ENCODE measurements at regions not wholly inside any gene's neighbourhood (a gene's known extent, or its start where the extent isn't known, plus 50 kb on each side); places are given as distances from the start of the nearest gene placed in this dataset.

- no peaks in the 10 kb centered on the region for H3K9me3 ChIP-seq (ENCODE audit: low read length)
- no peak for DNase-seq
- no peaks in the 10 kb centered on the region for H3K4me1 ChIP-seq (ENCODE audit: low read length)
Observed at GRCh38 chrX:11996810-11997209, 141.5 kb upstream of the FRMPD4 start.

GRCh38 chrX:11998944-11999343 lies 139.3 kb upstream of the FRMPD4 start:
- no peak overlapping the region for H3K9ac ChIP-seq (ENCODE audit: low read length)
- DNase-seq: no peak
- no peaks in the 10 kb centered on the region for H4K20me1 ChIP-seq (ENCODE audit: insufficient read depth, low read depth, low read length)
- H3K36me3 ChIP-seq (ENCODE audit: insufficient read depth, low read length): no peaks in the 10 kb centered on the region
- H3K9me2 ChIP-seq (replicated peaks; ENCODE audit: insufficient read depth, low read length): no peaks in the 10 kb centered on the region
- H3K27ac ChIP-seq (ENCODE audit: low read length): no peak overlapping the region
- no peaks in the 10 kb centered on the region for H3K4me1 ChIP-seq (ENCODE audit: low read length)
- H3K9me3 ChIP-seq (ENCODE audit: low read length): no peaks in the 10 kb centered on the region
- no peak overlapping the region for H3K4me3 ChIP-seq (ENCODE audit: low read length)
- H3K79me2 ChIP-seq (ENCODE audit: low read length): no peaks in the 10 kb centered on the region
- no peak overlapping the region for H2AFZ ChIP-seq (ENCODE audit: low read length)
- H3K4me2 ChIP-seq (ENCODE audit: low read depth, low read length, poor library complexity, severe bottlenecking): no peak overlapping the region
- H3K27me3 ChIP-seq (ENCODE audit: low read length): no peaks in the 10 kb centered on the region

More at GRCh38 chrX:11996810-11997209, 141.5 kb upstream of the FRMPD4 start:
- no peaks in the 10 kb centered on the region for H3K27me3 ChIP-seq (ENCODE audit: low read length)
- no peaks in the 10 kb centered on the region for H4K20me1 ChIP-seq (ENCODE audit: insufficient read depth, low read depth, low read length)
- H3K27ac ChIP-seq (ENCODE audit: low read length): no peak overlapping the region
- no peak overlapping the region for H3K4me2 ChIP-seq (ENCODE audit: low read depth, low read length, poor library complexity, severe bottlenecking)
- no peaks in the 10 kb centered on the region for H3K79me2 ChIP-seq (ENCODE audit: low read length)
- no peaks in the 10 kb centered on the region for H3K36me3 ChIP-seq (ENCODE audit: insufficient read depth, low read length)
- no peak overlapping the region for H3K9ac ChIP-seq (ENCODE audit: low read length)
- H3K4me3 ChIP-seq (ENCODE audit: low read length): no peak overlapping the region
- H3K9me2 ChIP-seq (replicated peaks; ENCODE audit: insufficient read depth, low read length): no peaks in the 10 kb centered on the region
- H2AFZ ChIP-seq (ENCODE audit: low read length): no peak overlapping the region

GRCh38 chrX:12002876-12003275 lies 135.4 kb upstream of the FRMPD4 start:
- Histone ChIP-seq H3K4me2 (ENCODE audit: low read depth, low read length, poor library complexity, severe bottlenecking) (no peak overlapping the region), H3K27me3 (ENCODE audit: low read length) (no peaks in the 10 kb centered on the region), H3K9me2 (replicated peaks; ENCODE audit: insufficient read depth, low read length) (no peaks in the 10 kb centered on the region), H3K9me3 (ENCODE audit: low read length) (no peaks in the 10 kb centered on the region), H2AFZ (ENCODE audit: low read length) (no peak overlapping the region), H3K9ac (ENCODE audit: low read length) (no peak overlapping the region), H3K4me1 (ENCODE audit: low read length) (no peaks in the 10 kb centered on the region), H4K20me1 (ENCODE audit: insufficient read depth, low read depth, low read length) (no peaks in the 10 kb centered on the region), H3K79me2 (ENCODE audit: low read length) (no peaks in the 10 kb centered on the region), H3K27ac (ENCODE audit: low read length) (no peak overlapping the region), H3K4me3 (ENCODE audit: low read length) (no peak overlapping the region), H3K36me3 (ENCODE audit: insufficient read depth, low read length) (no peaks in the 10 kb centered on the region)
- no peak for DNase-seq

GRCh38 chrX:12007881-12008280 lies 130.4 kb upstream of the FRMPD4 start:
- DNase-seq: no peak

GRCh38 chrX:12010436-12010835 lies 127.8 kb upstream of the FRMPD4 start:
- Histone ChIP-seq H3K79me2 (ENCODE audit: low read length) (no peaks in the 10 kb centered on the region), H3K27me3 (ENCODE audit: low read length) (no peaks in the 10 kb centered on the region), H3K4me1 (ENCODE audit: low read length) (no peaks in the 10 kb centered on the region), H3K4me3 (ENCODE audit: low read length) (no peak overlapping the region), H3K9ac (ENCODE audit: low read length) (no peak overlapping the region), H2AFZ (ENCODE audit: low read length) (no peak overlapping the region), H3K9me3 (ENCODE audit: low read length) (no peaks in the 10 kb centered on the region), H4K20me1 (ENCODE audit: insufficient read depth, low read depth, low read length) (no peaks in the 10 kb centered on the region), H3K4me2 (ENCODE audit: low read depth, low read length, poor library complexity, severe bottlenecking) (no peak overlapping the region), H3K27ac (ENCODE audit: low read length) (no peak overlapping the region), H3K9me2 (replicated peaks; ENCODE audit: insufficient read depth, low read length) (no peaks in the 10 kb centered on the region; the same call in 1 of the 2 replicates), H3K36me3 (ENCODE audit: insufficient read depth, low read length) (no peaks in the 10 kb centered on the region)
- no peak for DNase-seq

More at GRCh38 chrX:12007881-12008280, 130.4 kb upstream of the FRMPD4 start:
- Histone ChIP-seq H2AFZ (ENCODE audit: low read length) (no peak overlapping the region), H3K79me2 (ENCODE audit: low read length) (no peaks in the 10 kb centered on the region), H3K36me3 (ENCODE audit: insufficient read depth, low read length) (no peaks in the 10 kb centered on the region), H3K9me3 (ENCODE audit: low read length) (no peaks in the 10 kb centered on the region), H3K4me3 (ENCODE audit: low read length) (no peak overlapping the region), H3K27me3 (ENCODE audit: low read length) (no peaks in the 10 kb centered on the region), H3K9me2 (replicated peaks; ENCODE audit: insufficient read depth, low read length) (no peaks in the 10 kb centered on the region; the same call in 1 of the 2 replicates), H3K4me1 (ENCODE audit: low read length) (no peaks in the 10 kb centered on the region), H4K20me1 (ENCODE audit: insufficient read depth, low read depth, low read length) (no peaks in the 10 kb centered on the region), H3K4me2 (ENCODE audit: low read depth, low read length, poor library complexity, severe bottlenecking) (no peak overlapping the region), H3K9ac (ENCODE audit: low read length) (no peak overlapping the region), H3K27ac (ENCODE audit: low read length) (no peak overlapping the region)

GRCh38 chrX:12011075-12011474 lies 127.2 kb upstream of the FRMPD4 start:
- no peak overlapping the region for H3K4me2 ChIP-seq (ENCODE audit: low read depth, low read length, poor library complexity, severe bottlenecking)
- H3K4me3 ChIP-seq (ENCODE audit: low read length): no peak overlapping the region
- H3K9me2 ChIP-seq (replicated peaks; ENCODE audit: insufficient read depth, low read length): no peaks in the 10 kb centered on the region; the same call in 1 of the 2 replicates
- H3K27me3 ChIP-seq (ENCODE audit: low read length): no peaks in the 10 kb centered on the region
- no peak overlapping the region for H3K9ac ChIP-seq (ENCODE audit: low read length)
- no peaks in the 10 kb centered on the region for H3K36me3 ChIP-seq (ENCODE audit: insufficient read depth, low read length)
- H3K9me3 ChIP-seq (ENCODE audit: low read length): no peaks in the 10 kb centered on the region
- no peaks in the 10 kb centered on the region for H4K20me1 ChIP-seq (ENCODE audit: insufficient read depth, low read depth, low read length)
- no peak overlapping the region for H2AFZ ChIP-seq (ENCODE audit: low read length)
- H3K79me2 ChIP-seq (ENCODE audit: low read length): no peaks in the 10 kb centered on the region
- no peaks in the 10 kb centered on the region for H3K4me1 ChIP-seq (ENCODE audit: low read length)
- no peak for DNase-seq
- H3K27ac ChIP-seq (ENCODE audit: low read length): no peak overlapping the region

- Histone ChIP-seq H3K36me3 (ENCODE audit: insufficient read depth, low read length) (no peaks in the 10 kb centered on the region), H3K79me2 (ENCODE audit: low read length) (no peaks in the 10 kb centered on the region), H3K4me1 (ENCODE audit: low read length) (no peaks in the 10 kb centered on the region), H3K9ac (ENCODE audit: low read length) (no peak overlapping the region), H3K9me3 (ENCODE audit: low read length) (no peaks in the 10 kb centered on the region), H2AFZ (ENCODE audit: low read length) (no peak overlapping the region), H3K27me3 (ENCODE audit: low read length) (no peaks in the 10 kb centered on the region), H3K4me3 (ENCODE audit: low read length) (no peak overlapping the region), H3K4me2 (ENCODE audit: low read depth, low read length, poor library complexity, severe bottlenecking) (no peak overlapping the region), H3K9me2 (replicated peaks; ENCODE audit: insufficient read depth, low read length) (no peaks in the 10 kb centered on the region; the same call in 1 of the 2 replicates), H4K20me1 (ENCODE audit: insufficient read depth, low read depth, low read length) (no peaks in the 10 kb centered on the region), H3K27ac (ENCODE audit: low read length) (no peak overlapping the region)
- no peak for DNase-seq
Observed at GRCh38 chrX:12013211-12013618, 125.1 kb upstream of the FRMPD4 start.

GRCh38 chrX:12021698-12022097 lies 116.6 kb upstream of the FRMPD4 start:
- Histone ChIP-seq H3K4me1 (ENCODE audit: low read length) (no peaks in the 10 kb centered on the region), H2AFZ (ENCODE audit: low read length) (no peak overlapping the region), H3K9me2 (replicated peaks; ENCODE audit: insufficient read depth, low read length) (no peaks in the 10 kb centered on the region), H3K27ac (ENCODE audit: low read length) (no peak overlapping the region), H3K36me3 (ENCODE audit: insufficient read depth, low read length) (no peaks in the 10 kb centered on the region), H3K79me2 (ENCODE audit: low read length) (no peaks in the 10 kb centered on the region), H3K4me3 (ENCODE audit: low read length) (no peak overlapping the region), H4K20me1 (ENCODE audit: insufficient read depth, low read depth, low read length) (no peaks in the 10 kb centered on the region), H3K9me3 (ENCODE audit: low read length) (no peaks in the 10 kb centered on the region), H3K4me2 (ENCODE audit: low read depth, low read length, poor library complexity, severe bottlenecking) (no peak overlapping the region), H3K9ac (ENCODE audit: low read length) (no peak overlapping the region), H3K27me3 (ENCODE audit: low read length) (no peaks in the 10 kb centered on the region)
- DNase-seq: no peak

- H3K9me2 ChIP-seq (replicated peaks; ENCODE audit: insufficient read depth, low read length): no peaks in the 10 kb centered on the region
- H3K27me3 ChIP-seq (ENCODE audit: low read length): no peaks in the 10 kb centered on the region
- no peak overlapping the region for H2AFZ ChIP-seq (ENCODE audit: low read length)
- no peak for DNase-seq
- no peak overlapping the region for H3K4me2 ChIP-seq (ENCODE audit: low read depth, low read length, poor library complexity, severe bottlenecking)
- H3K27ac ChIP-seq (ENCODE audit: low read length): no peak overlapping the region
- no peak overlapping the region for H3K4me3 ChIP-seq (ENCODE audit: low read length)
- H3K36me3 ChIP-seq (ENCODE audit: insufficient read depth, low read length): no peaks in the 10 kb centered on the region
- no peaks in the 10 kb centered on the region for H3K4me1 ChIP-seq (ENCODE audit: low read length)
- no peaks in the 10 kb centered on the region for H3K79me2 ChIP-seq (ENCODE audit: low read length)
- no peaks in the 10 kb centered on the region for H3K9me3 ChIP-seq (ENCODE audit: low read length)
- no peaks in the 10 kb centered on the region for H4K20me1 ChIP-seq (ENCODE audit: insufficient read depth, low read depth, low read length)
- H3K9ac ChIP-seq (ENCODE audit: low read length): no peak overlapping the region
Observed at GRCh38 chrX:12026481-12026880, 111.8 kb upstream of the FRMPD4 start.
